HG03045 (cell line): ENCODE measurements at regions not wholly inside any gene's neighbourhood (a gene's known extent, or its start where the extent isn't known, plus 50 kb on each side); places are given as distances from the start of the nearest gene placed in this dataset.

Experiments
- ATAC-seq: cut with Tn5 transposase; IDR thresholded peaks from one replicate; pipeline ENCODE4 v1.9.1; 2021; ENCODE audit warnings: mild to moderate bottlenecking, moderate library complexity; ENCODE audit not compliant: unreplicated experiment

GRCh38 chr5:125117566-125117965, 371.1 kb upstream of the ZNF608 start:
- ATAC-seq, result no peak

DNA sequence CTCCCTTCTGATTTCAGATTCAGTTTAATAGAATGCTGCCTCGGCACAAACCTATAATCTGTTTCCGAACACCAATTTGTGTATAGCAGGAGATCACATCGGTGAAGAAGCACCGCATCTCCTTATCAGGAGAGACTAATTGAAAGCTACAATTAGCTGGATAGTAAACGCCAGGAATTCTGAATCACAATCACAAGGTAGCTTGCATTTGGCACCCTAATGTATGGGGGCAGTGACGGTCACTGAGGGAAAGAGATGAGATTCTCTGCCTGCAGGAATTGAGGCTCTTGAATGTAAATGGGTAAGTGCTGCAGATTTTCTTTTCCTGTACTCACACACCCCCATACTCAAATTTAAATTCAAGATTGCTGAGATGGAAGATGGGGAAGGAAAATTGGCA, 373.6 kb upstream of the ZNF608 start:
- no peak for ATAC-seq

- no peak for ATAC-seq
Measured at GRCh38 chr5:125125031-125125823, 378.8 kb upstream of the ZNF608 start.

DNA sequence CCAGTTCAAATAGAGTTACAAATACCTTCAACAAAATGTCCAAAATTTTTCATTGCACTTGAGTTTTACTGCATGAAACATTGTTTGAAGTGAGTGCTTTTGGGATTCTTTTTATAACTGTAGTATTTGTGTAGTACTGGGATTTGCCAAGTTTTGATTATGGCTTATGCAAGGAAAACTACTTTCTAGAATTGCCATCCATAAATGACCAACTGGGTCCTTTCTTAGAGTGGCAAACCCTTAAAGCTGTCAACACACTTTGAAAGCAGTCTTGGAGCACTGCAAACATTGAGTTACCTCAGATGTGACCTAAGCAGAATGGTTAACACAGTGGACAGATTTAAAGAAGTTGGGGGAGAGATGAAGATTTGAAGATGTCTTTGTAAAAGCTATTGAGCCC, 379.6 kb upstream of the ZNF608 start:
- ATAC-seq, result no peak

GRCh38 chr5:125129151-125129806, 382.8 kb upstream of the ZNF608 start:
- no peak for ATAC-seq

DNA sequence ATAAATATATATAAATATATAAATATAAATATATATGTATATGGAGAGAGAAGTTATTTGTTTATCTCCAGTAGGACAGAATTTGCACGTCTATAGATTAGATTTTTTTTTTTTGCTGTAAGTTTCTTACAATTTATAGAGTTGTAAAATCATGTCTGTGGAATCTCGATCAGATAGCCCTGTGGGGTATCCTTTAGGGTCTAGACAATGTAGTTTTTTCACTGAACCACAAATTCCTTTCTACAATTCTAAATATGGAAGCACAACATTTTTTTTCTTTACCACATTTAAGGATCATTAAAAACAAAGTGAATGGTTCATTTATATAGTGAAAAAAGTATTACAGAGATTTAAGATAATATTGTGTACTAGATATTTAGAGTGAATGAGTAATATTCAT, 384.2 kb upstream of the ZNF608 start:
- no peak for ATAC-seq

- ATAC-seq, result no peak
Measured at GRCh38 chr5:125134216-125135081, 388.0 kb upstream of the ZNF608 start.

DNA sequence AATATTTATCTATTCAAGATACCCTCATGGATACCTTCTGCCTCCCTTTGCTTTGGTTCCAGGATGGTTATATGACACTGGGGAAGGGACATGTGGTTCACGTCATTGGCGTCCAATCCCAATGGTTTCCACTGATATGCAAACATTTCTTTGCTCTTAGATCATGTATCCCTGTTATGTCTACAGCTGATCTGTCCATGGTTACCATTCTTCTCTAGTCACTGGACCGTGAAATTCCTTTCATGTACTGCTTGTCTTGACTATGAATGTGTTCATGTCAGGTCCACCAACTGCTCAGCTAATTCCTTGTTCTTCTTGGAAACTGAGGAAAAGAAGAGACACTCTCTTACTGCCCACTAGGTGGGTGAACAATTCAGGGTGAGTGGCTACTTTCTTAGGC, 391.1 kb upstream of the ZNF608 start:
- ATAC-seq, result no peak

- no peak for ATAC-seq
Measured at GRCh38 chr5:125138266-125138665, 391.8 kb upstream of the ZNF608 start.

DNA sequence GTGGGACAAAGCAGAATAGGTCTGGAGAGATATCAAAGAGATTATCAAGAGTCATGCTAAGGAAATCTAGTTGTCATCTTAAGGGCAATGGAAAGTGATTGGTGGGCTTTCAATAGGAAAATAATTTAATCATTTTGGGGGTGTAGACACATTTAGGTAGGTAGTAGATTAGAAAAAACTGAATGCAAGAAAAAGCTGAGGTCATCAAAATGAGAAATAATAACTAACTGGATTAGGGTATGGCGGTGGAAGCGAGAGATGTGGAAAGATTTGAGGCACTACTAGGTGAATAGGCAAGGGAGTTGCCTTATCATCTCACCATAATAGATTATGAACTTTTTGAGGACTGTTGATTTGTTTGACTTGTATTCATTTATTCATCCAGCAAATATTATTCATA, 393.2 kb upstream of the ZNF608 start:
- ATAC-seq, result no peak

DNA sequence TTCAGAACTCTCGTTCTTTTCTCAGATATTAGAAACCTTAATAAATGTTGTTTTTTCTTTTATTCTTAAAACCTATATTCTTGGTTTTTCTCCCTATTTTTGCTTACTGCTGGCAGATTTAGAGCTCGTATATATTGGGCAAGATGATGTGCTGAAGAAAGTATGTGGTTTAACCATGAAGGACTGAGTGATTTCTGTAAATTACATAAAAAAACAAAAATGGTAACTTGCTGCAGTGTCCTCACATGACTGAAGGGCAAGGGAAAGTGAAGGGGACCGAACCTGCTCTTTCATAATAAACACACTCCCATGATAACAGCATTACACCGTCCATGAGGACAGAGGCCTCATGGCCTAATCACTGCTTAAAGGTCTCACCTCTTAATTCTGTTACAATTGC, 393.8 kb upstream of the ZNF608 start:
- ATAC-seq, result no peak

- no peak for ATAC-seq
Measured at GRCh38 chr5:125140855-125141254, 394.4 kb upstream of the ZNF608 start.

DNA sequence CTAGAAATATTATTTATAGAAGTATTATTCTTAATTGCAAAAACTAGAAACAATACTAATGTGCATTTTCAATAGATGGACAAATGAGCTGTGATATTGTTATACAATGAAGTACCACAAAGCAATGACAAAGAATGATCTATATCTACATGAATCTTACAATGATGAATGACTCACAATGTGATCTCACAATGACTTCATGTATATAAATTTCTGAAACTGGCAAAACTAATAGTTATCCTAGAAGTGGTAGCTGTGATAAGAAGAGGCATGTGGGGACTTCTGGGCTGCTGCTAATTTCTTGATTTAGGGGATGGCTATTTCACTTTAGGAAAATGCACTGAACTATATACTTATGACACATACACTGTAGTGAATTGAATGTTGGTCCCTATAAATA, 396.0 kb upstream of the ZNF608 start:
- ATAC-seq, result no peak

DNA sequence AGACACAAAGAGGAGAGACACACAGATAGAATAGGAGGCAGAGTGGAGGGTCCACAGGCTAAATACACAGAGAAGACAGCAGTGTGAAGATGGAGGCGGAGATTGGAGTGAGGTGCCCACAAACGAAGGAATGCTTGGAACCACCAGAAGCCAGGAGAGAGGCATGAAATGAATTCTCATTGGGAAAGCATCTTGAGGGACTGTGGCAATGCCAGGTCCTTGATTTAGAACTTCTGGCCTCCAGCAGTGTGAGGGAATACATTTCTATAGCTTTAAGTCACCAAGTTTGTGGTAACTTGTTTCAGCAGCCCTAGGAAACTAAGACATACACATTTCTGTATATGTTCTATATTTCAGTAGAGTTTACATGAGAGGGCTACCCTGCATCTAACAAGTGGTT, 396.6 kb upstream of the ZNF608 start:
- ATAC-seq, result no peak

DNA sequence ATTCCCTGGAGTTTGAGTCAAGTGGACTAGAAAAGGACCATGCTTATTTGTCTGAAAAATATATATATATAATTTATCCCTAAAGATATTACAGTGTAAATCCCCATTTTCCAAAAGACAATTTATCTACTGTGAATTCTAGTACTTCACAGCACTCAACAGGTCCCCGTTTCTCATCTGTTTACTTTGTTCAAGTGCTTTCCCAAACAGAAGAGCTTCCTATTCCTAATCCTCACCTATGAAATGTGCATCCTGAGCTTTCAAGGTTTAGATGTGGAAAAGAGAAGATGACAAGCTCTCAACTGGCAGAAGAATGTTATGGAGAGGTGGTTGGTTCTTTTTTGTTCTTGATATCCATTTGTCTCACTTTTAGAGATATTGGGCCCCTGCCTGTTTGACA, 401.6 kb upstream of the ZNF608 start:
- ATAC-seq, result no peak

GRCh38 chr5:125148706-125149105, 402.3 kb upstream of the ZNF608 start:
- no peak for ATAC-seq

DNA sequence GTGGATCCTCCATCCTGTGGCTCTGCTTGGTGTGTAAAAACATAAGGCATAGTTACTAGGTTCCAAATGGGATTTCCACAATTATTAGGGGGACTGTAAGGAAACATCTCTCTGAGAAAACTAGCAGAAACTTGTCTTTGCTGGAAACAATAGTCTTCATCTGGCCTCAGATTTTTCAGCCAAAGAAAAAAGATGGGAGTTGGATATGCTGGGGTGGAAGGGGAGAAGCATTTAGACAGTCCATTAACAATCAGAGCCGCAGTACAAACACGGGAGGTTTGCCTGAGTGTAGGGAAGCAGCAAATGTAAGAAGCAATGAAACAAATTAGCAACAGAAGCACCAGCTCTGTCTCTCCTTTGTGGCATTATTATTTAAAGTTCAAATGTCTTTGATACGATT, 402.7 kb upstream of the ZNF608 start:
- ATAC-seq, result no peak

GRCh38 chr5:125149527-125149926, 403.1 kb upstream of the ZNF608 start:
- no peak for ATAC-seq

DNA sequence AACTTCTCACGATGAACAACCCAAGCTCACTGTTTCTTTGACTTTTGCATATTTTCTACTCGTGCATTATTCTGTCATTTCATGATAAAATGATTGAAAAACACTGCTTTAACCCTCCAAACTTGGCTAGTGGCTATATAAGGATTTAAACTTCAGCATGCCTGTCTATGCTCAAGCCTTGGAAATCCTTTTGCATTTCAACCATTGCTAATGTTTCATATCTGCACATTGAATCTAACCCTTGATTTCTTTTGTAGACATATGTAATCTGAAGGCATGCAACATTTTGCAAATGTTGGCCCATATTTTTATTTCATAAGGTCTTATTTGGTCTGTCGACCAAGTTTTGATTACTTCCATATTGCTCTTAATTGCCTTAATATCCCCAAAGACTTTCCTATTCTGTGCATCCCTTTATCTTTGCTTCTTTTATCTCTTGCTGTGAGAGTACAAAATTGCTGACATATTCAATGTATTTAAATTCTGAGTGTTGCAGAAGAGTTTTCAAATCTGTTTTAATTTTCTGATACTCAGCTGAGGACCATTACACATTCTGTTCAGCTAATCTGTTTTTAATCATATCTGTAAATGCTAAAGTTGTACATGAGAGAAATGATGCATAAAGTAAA, 403.7 kb upstream of the ZNF608 start:
- no peak for ATAC-seq

GRCh38 chr5:125151150-125151900, 404.9 kb upstream of the ZNF608 start:
- no peak for ATAC-seq

DNA sequence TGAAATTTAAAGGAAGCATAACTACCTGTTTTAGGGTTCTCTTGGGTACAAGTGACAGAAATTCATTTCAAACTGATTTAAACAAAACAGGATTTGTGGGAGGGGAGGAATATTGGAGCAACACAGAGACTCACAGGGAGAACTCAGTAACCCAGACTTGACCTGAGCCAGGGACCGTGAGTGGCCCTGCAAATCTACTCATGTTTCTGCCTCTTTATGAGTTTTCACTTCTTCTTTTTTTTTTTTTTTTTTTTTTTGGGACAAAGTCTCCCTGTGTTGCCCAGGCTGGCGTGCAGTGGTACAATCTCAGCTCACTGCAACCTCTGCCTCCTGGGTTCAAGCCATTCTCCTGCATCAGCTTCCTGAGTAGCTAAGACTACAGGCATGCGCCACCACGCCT, 405.6 kb upstream of the ZNF608 start:
- no peak for ATAC-seq
